Common myeloid progenitor, CD34-positive (primary cell): ENCODE measurements at regions not wholly inside any gene's neighbourhood (a gene's known extent, or its start where the extent isn't known, plus 50 kb on each side); places are given as distances from the start of the nearest gene placed in this dataset.

Experiments
- CTCF ChIA-PET: fragments of 350-600 bp; sonication (Branson Sonifier 250); formaldehyde crosslinking; loops from one replicate; lab custom pipeline; 2021; ENCODE audit warnings: antibody characterized with exemption; lab: Charles Lee
- POLR2A ChIA-PET: fragments of 350-600 bp; sonication (Branson Sonifier 250); formaldehyde crosslinking; loops from one replicate; lab custom pipeline; 2021; ENCODE audit warnings: antibody characterized with exemption; lab: Charles Lee
- DNase-seq, 3 donors: peaks; one replicate each; pipeline versions ENCODE4 v3.0.0 to v3.0.0-alpha.2; 2013
- H3K27ac ChIP-seq, 2 experiments: 1 replicate in 1 of 2; 2 replicates in 1 of 2; pipeline ENCODE4 v1.7.0; 2013; ENCODE audit warnings: inconsistent platforms in 2 of 2, low read length in 2 of 2, mild to moderate bottlenecking in 2 of 2, low read depth in 1 of 2, moderate library complexity in 1 of 2; ENCODE audit not compliant: severe bottlenecking in 2 of 2, insufficient read depth in 1 of 2, poor library complexity in 1 of 2
- H3K27me3 ChIP-seq, 5 experiments: replicated peaks in 2 of 5; 1 replicate in 3 of 5; 2 replicates in 2 of 5; pipeline versions ENCODE4 v1.6.1 to v1.7.0; 2013; ENCODE audit warnings: low read length in 4 of 5, mild to moderate bottlenecking in 2 of 5, moderate library complexity in 2 of 5, inconsistent platforms in 1 of 5; ENCODE audit not compliant: insufficient read depth in 5 of 5, control insufficient read depth in 4 of 5
- H3K36me3 ChIP-seq, 4 experiments: 1 replicate in 2 of 4; 2 replicates in 2 of 4; pipeline versions ENCODE4 v1.6.1 to v1.7.0; 2013; ENCODE audit warnings: low read length in 3 of 4, control low read depth in 1 of 4, mild to moderate bottlenecking in 1 of 4; ENCODE audit not compliant: control insufficient read depth in 4 of 4, insufficient read depth in 4 of 4
- H3K4me1 ChIP-seq, 4 experiments: 1 replicate in 3 of 4; 2 replicates in 1 of 4; pipeline versions ENCODE4 v1.6.1 to v1.7.1; 2013; ENCODE audit warnings: low read length in 3 of 4, mild to moderate bottlenecking in 3 of 4, control low read depth in 1 of 4, inconsistent platforms in 1 of 4, moderate library complexity in 1 of 4; ENCODE audit not compliant: control insufficient read depth in 4 of 4, insufficient read depth in 4 of 4; ENCODE audit errors: control extremely low read depth in 1 of 4
- H3K4me3 ChIP-seq, 7 experiments: 1 replicate in 4 of 7; 2 replicates in 3 of 7; pipeline versions ENCODE4 v1.5.1 to v1.7.0; 2013; ENCODE audit warnings: mild to moderate bottlenecking in 7 of 7, low read length in 6 of 7, moderate library complexity in 6 of 7, inconsistent platforms in 2 of 7, low read depth in 2 of 7, control low read depth in 1 of 7; ENCODE audit not compliant: insufficient read depth in 4 of 7, control insufficient read depth in 1 of 7; ENCODE audit errors: extremely low read depth in 1 of 7
- H3K9me3 ChIP-seq, 5 experiments: 1 replicate in 4 of 5; 2 replicates in 1 of 5; pipeline versions ENCODE4 v1.6.1 to v1.7.1; 2013; ENCODE audit warnings: low read length in 4 of 5, mild to moderate bottlenecking in 2 of 5, inconsistent platforms in 1 of 5, low read depth in 1 of 5, moderate library complexity in 1 of 5; ENCODE audit not compliant: control insufficient read depth in 4 of 5, insufficient read depth in 2 of 5; ENCODE audit errors: control extremely low read depth in 1 of 5
- WGBS: methylation state at CpG from one replicate; pipeline ENCODE4 v1.1.5; 2013; ENCODE audit not compliant: insufficient coverage; 5-methylcytosine and 5-hydroxymethylcytosine counted together

DNA sequence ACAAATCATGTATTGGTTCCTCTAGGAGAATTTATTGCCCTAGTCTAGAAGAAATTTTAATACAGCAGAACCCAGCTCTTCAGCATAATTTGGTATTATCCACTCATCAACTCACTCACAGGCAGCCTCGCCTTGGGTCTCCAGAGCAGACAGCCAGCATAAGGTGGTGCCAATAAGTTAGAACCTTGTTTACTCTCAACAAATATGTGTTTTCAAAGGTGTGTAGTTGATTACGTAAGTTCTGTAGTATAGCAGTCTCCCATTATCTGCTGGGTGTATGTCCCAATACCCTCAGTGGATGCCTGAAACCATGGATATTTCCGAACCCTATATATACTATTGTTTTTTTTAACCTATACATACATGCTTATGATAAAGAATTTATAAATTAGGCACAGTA, 522.5 kb upstream of the LRRN3 start:
- no CpG with 5 or more reads among the region's 3 CpGs for WGBS
- CTCF ChIA-PET: no interaction called here
- Histone ChIP-seq H3K27me3 (no peaks in the 10 kb centered on the region), H3K27ac (no peak overlapping the region), H3K4me1 (no peaks in the 10 kb centered on the region), H3K4me3 (no peak overlapping the region), H3K9me3 (no peaks in the 10 kb centered on the region), H3K36me3 (no peaks in the 10 kb centered on the region)
- DNase-seq: no peak
- POLR2A ChIA-PET: no interaction called here

DNA sequence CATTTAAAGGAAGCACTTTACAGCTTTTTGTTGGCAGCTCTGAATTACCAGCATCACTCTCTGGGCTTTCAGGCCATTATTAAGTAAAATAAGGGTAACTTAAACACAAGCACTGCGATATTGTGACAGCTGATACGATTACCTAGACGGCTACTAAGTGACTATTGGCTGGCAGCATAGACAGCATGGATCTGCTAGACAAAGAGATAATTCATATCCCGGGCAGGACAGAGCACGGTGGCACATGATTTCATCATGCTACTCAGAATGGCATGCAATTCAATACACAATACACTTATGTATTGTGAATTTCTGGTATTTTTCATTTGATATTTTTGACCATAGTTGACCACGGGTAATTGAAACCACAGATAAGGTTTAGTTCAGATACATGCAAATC, 522.0 kb upstream of the LRRN3 start:
- Histone ChIP-seq H3K9me3 (no peaks in the 10 kb centered on the region), H3K36me3 (no peaks in the 10 kb centered on the region), H3K4me3 (no peak overlapping the region), H3K27me3 (no peaks in the 10 kb centered on the region), H3K27ac (no peak overlapping the region), H3K4me1 (no peaks in the 10 kb centered on the region)
- no peak for DNase-seq
- POLR2A ChIA-PET: no interaction called here
- CTCF ChIA-PET: no interaction called here
- WGBS: 100% methylated on average over 3 of the region's 6 CpGs

DNA sequence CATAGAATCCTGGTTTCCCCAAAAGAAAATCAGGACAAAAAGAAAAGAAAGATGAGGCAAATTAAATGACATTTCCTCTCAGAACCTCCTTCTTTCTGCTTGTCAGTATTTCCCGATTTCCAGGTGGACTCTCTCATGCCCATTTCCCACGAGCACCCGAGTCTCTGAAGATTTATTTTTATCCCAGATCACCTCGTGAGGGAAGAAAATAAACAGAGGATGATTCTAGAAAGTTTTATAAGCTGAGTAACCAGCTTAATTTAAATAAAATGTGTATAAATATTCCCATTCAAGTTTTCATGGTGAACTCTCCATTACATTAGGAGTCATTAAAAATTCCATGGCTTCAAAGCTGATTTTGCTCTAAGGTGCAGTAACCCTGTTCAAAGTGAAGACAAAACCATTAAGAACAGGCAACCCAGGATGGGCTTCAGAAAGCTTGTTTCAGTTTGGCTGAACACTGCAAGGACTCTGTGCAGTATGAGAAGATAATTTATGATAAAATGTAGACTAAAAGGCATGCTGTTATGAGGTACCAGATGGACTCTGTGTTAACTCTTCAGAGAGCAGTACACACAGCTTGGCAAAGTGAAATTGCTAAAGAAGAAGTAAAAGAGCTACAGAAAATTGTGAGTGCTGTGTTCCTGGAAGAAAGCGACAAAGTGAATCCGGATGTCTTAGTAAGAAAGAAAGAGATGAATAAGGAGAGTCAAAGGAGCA, 521.3 kb upstream of the LRRN3 start:
- Histone ChIP-seq H3K36me3 (no peaks in the 10 kb centered on the region), H3K4me3 (no peak overlapping the region), H3K4me1 (no peaks in the 10 kb centered on the region), H3K9me3 (no peaks in the 10 kb centered on the region), H3K27me3 (no peaks in the 10 kb centered on the region), H3K27ac (no peak overlapping the region)
- CTCF ChIA-PET: no interaction called here
- POLR2A ChIA-PET: no interaction called here
- no peak for DNase-seq
- WGBS: 95% methylated on average over 2 of the region's 6 CpGs

DNA sequence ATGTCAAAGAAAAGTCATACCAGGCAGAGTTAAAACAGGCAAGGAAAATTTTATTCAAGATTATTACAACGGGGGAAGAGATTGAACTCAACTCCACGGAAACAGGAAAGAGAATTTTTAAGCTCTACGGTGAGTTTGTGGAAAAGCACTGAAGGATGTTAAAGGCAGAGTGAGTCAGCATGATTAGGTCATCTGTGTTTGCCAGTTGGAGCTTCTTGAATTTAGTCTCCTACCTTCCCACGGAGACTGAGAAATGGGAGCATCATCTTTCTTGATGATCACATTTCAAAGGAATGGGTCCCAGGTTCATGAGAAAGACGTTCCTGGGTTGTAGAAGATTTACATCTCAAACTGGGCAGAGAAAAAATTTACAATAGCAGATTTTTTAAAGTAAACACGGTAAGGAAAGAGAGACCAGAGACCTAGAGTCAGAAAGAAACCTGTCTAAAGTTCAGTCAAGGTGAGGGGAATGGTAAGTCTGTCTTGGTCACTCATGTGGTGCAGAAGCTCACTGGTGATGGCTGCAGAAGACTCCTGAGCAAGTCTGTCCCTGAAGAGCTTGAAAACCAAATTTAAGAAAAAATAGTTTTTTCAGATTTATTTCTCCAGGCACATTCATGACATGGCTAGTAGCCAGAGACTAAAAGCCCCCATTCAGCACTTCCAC, 516.9 kb upstream of the LRRN3 start:
- Histone ChIP-seq H3K4me3 (no peak overlapping the region), H3K27me3 (no peaks in the 10 kb centered on the region), H3K9me3 (no peaks in the 10 kb centered on the region), H3K27ac (no peak overlapping the region), H3K4me1 (no peaks in the 10 kb centered on the region), H3K36me3 (no peaks in the 10 kb centered on the region)
- WGBS: 83% methylated on average over 5 of the region's 6 CpGs
- no peak for DNase-seq
- ChIA-PET CTCF (no interaction called here), POLR2A (no interaction called here)

DNA sequence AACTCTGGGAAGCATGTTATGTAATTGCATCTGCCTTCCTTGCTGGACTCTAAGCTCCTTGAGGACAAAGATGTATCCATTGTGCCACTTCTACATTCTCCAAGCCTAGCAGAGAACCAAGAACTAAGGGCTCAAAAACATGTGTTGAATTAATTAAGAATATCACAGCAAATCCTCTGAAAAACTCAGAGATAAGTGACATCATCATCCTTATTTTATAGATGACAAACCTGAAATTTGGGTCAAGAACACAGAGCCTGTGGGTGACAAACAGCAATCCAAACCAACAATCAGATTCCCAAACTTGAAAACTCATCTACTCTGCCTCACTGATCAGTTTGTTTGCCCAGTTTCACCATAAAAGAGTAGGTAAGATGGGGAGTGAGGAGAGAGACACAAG, 503.6 kb upstream of the LRRN3 start:
- CTCF ChIA-PET: interaction anchor here (0.6 kb wide), 1 partner anchor 15 kb away, joined by 3 read pairs; no protein-coding TSS in a partner anchor
- no peak overlapping the region for H3K4me3 ChIP-seq

DNA sequence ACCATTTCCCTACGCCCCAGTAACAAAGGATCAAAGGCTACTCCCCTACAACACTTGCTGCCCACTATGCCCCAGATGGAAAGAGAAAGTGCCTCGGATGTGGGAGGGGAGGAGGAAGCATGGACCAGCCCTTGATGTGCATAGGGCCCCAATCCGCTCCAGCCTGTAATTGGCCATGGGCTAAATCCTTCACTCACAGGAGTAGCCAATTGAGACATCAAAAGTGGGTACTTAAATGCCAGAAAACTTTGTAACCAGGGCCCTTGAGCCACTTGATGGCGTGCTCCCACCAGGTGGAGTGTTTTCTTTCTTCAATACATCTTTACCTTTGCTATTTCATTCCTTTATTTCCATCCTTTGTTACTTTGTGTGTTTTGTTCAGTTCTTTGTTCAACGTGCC, 500.5 kb upstream of the LRRN3 start:
- Histone ChIP-seq H3K4me1 (no peaks in the 10 kb centered on the region), H3K4me3 (no peak overlapping the region), H3K9me3 (no peaks in the 10 kb centered on the region), H3K36me3 (no peaks in the 10 kb centered on the region), H3K27ac (no peak overlapping the region), H3K27me3 (no peaks in the 10 kb centered on the region)
- CTCF ChIA-PET: no interaction called here
- WGBS: 100% methylated on average over 1 of the region's 5 CpGs
- POLR2A ChIA-PET: no interaction called here
- no peak for DNase-seq

More for the DNA sequence above, 503.6 kb upstream of the LRRN3 start:
- POLR2A ChIA-PET: no interaction called here
- Histone ChIP-seq H3K27ac (no peak overlapping the region), H3K4me1 (no peaks in the 10 kb centered on the region), H3K9me3 (peaks cover 0 to 1% (median 0%) of the 10 kb centered on the region in 5 experiments), H3K27me3 (no peaks in the 10 kb centered on the region), H3K36me3 (no peaks in the 10 kb centered on the region)
- no peak for DNase-seq

DNA sequence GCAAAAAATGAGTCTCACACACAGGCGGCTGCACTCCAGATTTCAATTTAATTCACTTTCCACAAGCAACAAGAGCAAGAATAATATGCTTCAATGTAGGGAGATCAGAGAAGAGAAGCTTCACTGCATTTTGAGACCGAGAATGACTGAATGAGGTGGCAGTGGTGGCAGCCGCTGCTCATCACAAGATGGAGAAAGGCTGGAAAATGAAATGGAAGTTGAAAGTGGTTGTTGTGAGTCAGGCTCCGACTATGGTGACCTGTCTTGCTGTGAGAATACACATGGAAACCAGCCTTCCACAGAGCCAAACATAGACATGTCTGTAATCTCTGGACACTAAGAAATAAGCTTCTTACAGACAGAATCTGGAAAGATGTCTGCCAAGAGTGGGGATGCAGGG, 499.6 kb upstream of the LRRN3 start:
- ChIA-PET CTCF (no interaction called here), POLR2A (no interaction called here)
- Histone ChIP-seq H3K36me3 (no peaks in the 10 kb centered on the region), H3K27me3 (no peaks in the 10 kb centered on the region), H3K27ac (no peak overlapping the region), H3K9me3 (no peaks in the 10 kb centered on the region), H3K4me3 (no peak overlapping the region), H3K4me1 (no peaks in the 10 kb centered on the region)
- WGBS: 100% methylated on average over 3 of the region's 4 CpGs
- DNase-seq: no peak
